VCaP (cell line): ENCODE measurements at regions not wholly inside any gene's neighbourhood (a gene's known extent, or its start where the extent isn't known, plus 50 kb on each side); places are given as distances from the start of the nearest gene placed in this dataset.
"Not testable (repeated sequence)": the region's sequence is repeated elsewhere in the genome, so short reads cannot be mapped to it uniquely, and the experiment has no call there.

Experiments used
- H3K27ac ChIP-seq: fragments of 450-650 bp; 2 replicates; pipeline ENCODE4 v1.5.1; 2017
- TF ChIP-seq, protein P1 (sequence below): fragments of 450-650 bp; conservative IDR thresholded peaks from 2 replicates; pipeline ENCODE4 v1.5.1; 2017; ENCODE audit warnings: mild to moderate bottlenecking, moderate library complexity

DNA sequence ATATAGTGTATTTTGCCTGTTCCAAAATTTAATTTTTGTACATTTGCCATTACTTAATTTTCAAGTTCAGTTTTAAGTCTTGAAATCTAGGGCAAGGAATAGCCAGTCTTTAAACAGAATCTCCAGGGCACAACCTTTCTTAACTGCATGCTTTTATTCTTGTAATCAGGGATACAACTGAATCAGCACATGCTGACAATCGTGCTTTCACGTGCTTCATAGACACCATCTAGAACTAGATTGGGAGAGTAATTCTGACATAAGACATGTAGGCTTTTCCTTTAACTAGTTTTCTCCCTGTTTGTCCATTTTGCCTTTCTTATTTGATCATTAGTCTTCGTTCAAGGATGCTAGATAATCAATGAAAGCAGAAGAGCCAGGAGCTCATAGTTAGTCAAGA, 650.4 kb upstream of the CADM2 start:
- TF ChIP-seq, protein P1, sequence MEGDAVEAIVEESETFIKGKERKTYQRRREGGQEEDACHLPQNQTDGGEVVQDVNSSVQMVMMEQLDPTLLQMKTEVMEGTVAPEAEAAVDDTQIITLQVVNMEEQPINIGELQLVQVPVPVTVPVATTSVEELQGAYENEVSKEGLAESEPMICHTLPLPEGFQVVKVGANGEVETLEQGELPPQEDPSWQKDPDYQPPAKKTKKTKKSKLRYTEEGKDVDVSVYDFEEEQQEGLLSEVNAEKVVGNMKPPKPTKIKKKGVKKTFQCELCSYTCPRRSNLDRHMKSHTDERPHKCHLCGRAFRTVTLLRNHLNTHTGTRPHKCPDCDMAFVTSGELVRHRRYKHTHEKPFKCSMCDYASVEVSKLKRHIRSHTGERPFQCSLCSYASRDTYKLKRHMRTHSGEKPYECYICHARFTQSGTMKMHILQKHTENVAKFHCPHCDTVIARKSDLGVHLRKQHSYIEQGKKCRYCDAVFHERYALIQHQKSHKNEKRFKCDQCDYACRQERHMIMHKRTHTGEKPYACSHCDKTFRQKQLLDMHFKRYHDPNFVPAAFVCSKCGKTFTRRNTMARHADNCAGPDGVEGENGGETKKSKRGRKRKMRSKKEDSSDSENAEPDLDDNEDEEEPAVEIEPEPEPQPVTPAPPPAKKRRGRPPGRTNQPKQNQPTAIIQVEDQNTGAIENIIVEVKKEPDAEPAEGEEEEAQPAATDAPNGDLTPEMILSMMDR: no peak
- no peak overlapping the region for H3K27ac ChIP-seq

DNA sequence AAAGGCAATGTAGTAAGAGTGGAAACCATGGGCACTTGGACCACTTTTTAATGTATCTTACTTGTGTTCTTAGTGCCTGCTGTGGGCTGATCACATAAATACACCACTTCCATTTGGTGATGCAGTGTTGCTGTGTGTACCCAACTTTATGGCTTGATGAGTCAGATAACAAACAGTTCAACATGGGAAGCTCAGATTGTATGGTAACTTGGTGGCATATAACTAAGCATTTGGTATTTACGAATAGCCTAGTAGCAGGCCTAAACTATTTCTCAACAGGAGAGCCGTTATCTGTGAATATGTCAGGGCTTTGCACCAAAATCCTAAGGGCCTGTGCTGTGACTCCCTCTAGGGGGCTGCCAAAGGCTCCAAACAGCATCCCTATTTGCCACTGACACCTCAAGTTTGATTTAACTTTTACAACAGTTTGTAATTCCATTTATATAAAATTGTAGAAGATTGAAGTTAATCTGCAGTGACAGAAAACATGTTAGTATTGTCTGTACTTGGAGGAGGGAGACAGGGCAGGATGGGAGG, 640.4 kb upstream of the CADM2 start:
- TF ChIP-seq, protein P1: no peak
- no peak overlapping the region for H3K27ac ChIP-seq

DNA sequence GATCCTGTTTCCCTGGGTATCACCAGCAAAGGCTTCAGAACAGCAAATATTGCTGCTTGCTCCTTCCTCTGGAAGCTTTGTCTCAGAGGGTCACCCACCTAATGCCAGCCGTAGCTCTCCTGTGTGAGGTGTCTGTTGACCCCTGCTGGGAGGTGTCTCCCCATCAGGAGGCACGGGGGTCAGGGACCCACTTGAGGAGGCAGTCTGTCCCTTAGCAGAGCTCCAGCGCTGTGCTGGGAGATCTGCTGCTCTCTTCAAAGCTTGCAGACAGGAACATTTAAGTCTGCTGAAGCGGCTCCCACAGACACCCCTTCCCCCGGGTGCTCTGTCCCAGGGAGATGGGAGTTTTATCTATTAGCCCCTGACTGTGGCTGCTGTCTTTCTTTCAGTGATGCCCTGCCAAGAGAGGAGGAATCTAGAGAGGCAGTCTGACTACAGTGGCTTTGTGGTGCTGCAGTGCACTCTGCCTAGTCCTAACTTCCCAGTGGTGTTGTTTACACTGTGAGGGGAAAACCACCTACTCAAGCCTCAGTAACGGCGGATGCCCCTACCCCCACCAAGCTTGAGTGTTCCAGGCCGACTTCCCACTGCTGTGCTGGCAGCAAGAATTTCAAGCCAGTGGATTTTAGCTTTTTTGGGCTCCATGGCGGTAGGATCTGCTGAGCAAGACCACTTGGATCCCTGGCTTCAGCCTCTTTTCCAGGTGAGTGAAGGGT, 593.1 kb upstream of the CADM2 start:
- H3K27ac ChIP-seq: not testable (repeated sequence)
